LoVo (cell line): ENCODE measurements at regions not wholly inside any gene's neighbourhood (a gene's known extent, or its start where the extent isn't known, plus 50 kb on each side); places are given as distances from the start of the nearest gene placed in this dataset.
"Not testable (repeated sequence)": the region's sequence is repeated elsewhere in the genome, so short reads cannot be mapped to it uniquely, and the experiment has no call there.

Experiments
- DNase-seq: peaks from one replicate; pipeline ENCODE4 v3.0.0-alpha.2; 2016; ENCODE audit warnings: low spot score

DNA sequence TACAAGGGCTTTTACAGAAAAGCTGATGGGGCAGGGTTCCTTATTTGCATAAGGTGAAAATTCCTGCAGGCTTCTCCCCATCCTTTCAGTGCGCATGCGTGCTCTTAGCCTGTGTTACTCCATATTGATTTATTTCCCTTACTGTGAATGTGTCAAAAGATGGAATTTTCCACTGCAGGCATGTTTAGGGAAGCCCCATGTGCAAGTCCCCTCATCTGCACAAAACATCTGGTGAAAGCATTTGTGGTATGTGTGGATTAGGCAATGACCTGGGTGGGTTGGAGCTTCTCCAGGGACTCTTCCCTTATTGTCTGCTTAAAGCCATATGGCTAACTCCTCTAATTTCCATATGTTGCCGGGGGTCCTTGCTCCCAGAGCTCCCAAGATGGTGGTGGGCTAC is 912.7 kb upstream of the LRFN5 start:
- no peak for DNase-seq

DNA sequence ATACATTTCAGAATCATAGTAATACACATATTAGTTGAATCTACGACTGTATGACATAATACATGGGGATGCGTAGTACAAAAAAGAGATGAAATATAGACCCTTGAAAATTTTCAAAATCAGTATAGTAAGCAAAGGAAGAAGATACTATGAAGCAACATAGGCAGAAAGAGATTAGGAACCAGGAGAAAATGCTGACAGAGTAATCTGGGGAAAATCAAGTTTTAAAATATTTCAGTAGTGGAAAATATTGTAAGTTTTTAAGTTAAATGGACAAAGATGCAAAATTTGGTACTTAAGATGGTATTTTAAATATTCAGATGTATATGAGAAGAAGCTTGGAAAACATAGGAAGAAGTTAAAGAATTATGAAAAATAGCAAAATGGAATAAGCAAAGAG is 915.6 kb upstream of the LRFN5 start:
- DNase-seq, result no peak

DNA sequence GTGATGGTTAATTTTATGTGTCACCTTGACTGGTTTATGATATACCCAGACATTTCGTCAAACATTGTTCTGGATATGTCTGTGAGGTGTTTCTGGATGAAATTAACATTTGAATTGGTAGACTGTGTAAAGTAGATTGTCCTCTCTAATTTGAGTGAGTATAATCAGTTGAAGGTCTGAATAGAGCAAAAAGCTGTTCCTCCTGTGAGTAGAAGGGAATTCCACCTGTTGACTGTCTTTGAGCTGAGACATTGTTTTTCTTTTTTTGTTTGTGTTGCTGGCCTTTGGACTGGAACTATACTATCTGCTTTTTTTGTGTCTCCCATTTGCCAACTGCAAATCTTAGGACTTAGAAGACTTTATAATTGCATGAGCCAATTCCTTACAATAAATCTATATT is 920.9 kb upstream of the LRFN5 start:
- no peak for DNase-seq

DNA sequence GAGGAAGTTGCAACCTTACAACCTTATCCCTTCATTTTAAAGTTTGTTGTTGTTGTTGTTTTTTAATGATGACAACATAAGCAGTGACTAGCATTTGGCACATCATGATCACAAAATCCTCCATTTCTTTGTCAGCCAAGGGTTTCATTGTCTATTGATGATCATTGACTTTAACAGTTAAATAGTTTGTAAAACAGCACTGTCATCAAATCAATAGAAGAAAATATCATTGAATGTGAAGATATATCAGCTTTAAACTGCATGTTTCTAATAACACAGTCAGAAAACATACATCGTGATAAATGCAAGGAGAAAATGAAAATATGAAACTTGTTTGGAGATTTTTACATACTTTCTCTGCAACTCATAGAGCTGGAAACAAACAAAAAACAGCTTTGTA is 922.3 kb upstream of the LRFN5 start:
- no peak for DNase-seq

DNA sequence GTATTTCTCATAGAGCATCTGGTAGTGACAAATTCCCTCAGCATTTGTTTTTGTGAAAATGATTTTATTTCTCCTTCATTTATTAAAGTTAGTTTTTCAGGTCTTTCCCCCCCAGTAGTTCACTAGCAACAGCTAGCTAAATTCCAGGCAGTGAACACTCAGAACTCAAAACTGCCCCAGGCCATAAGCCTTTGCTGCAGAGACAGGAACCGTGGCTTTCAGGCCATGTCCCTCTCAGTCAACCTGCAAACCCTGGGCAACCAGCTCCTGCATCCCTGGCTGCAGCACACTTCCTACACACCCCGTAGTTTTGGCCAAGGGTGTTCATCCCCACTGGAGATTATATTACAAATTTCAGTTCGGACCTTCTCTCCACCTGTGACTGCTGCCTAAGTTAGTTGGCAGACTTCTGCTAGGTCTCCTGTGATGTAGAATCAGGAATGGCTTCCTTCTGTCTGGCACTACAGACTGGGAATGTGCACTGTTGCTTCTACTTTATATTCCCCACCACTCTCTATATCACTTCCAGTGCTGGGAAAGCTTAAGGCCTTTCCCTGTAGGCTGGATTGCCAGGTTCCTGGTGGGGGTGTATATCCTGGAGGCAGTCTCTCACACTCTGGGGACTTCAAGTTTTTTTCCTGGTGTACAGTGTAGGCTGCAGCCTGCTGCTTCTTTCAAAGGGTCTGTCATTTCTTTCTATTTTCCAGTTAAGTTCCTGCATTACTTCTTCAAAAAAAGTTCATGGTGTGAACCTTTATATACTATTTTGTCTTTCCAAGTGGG is 924.4 kb upstream of the LRFN5 start:
- no peak for DNase-seq

DNA sequence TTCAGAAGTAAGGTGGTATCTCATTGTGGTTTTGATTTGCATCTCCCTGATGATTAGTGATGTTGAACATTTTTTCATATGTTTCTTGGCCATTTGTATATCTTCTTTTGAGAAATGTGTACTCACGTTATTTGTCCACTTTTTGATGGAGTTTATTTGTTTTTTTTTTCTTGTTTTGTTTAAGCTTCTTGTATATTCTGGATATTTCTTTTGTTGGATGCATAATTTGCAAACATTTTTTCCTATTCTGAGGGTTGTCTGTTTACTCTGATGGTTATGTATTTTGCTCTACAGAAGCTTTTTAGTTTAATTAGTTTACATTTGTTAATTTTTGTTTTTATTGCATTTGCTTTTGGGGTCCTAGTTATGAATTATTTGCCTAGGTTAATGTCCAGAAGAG is 927.4 kb upstream of the LRFN5 start:
- DNase-seq, result no peak

DNA sequence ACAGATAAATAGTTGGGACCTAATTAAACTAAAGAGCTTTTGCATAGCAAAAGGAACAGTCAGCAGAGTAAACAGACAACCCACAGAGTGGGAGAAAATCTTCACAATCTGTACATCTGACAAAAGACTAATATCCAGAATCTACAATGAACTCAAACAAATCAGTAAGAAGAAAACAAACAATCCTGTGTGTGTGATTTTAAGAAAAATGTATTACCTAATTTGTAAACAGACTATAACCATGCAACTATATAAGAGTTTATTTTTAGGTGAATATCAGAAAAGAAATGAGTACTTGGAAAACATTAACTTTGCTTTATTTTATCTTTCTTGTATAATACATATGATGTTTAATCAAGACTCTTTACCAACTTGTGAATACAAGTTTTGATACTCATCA is 929.5 kb upstream of the LRFN5 start:
- DNase-seq, result not testable (repeated sequence)

DNA sequence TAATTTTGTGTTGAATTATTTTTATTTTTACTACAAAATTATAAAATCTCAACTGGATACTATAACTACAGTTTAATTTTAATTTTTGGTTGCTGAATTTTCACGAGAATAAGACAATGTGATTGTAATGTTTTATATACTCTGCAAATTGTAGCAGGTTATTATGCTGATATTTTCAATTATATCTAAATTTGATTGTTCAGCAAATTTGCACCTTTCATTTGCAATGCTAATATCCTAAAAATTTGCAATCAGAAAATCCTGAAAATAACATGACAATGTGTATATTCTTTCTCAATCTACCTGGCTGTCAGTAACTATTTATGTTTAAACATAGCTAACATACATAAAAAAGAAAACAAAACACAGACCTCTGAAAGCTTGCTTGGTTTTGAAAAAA is 932.2 kb upstream of the LRFN5 start:
- DNase-seq, result no peak

DNA sequence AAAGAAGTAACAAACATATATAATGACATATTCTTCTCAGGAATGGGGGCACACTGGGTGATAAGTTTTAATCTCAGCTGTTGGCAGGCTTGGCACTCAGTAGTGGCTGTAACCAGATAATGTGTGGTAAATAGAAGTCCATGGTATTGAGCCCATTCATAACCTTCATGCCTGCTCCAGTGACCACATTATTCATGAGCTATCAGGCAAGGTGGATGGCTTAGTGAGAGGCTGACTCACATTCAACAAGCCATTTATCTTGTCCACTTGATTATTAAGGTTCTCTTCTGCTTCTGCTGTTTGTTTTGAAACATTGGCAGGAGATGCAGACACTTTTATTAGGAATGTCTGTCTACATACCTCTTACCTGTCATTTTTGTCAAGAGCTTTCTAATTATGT is 950.4 kb upstream of the LRFN5 start:
- DNase-seq, result no peak

DNA sequence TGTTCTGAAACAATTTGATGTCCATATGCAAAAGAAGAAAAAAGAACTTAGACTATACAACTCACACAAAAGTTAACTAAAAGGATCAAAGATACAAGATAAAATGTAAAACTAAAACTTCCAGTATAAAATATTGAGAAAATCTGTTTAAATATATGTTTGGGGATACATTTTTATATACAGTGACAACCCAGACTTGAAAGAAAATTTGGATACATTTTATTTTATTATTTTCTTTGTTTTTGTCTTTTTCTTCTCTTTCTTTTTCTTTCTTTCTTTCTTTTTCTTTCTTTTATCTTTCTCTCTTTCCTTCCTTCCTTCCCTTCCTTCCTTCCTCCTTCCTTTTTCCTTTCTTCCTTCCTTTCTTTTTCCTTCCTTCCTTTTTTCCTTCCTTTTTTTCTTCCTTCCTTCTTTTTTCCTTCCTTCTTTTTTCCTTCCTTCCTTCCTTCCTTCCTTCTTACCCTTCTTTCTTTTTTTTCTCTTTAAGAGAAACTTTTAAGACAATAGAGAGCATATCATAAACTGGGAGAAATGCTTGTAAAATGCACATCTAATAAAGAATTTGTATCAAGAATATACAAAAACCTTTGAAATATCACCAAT is 954.5 kb upstream of the LRFN5 start:
- DNase-seq, result no peak

DNA sequence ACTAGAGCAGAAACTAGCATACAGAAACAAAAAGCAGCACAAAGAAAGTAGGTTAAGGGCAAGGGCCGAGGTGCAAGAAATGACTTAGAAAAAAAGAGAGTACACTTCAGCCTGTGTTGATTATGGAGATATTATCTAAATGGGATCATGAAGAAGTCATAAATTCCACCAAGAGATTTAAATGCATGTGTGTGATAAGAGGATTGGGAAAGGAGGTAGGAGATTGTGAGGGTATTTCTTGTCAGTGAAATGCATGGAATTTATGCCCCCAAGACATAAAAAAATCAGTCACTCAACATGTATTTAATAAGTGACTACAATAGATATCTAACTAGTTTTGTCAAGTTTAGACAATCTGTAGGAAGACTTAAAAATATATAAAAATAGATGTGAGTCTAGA is 976.2 kb upstream of the LRFN5 start:
- no peak for DNase-seq

DNA sequence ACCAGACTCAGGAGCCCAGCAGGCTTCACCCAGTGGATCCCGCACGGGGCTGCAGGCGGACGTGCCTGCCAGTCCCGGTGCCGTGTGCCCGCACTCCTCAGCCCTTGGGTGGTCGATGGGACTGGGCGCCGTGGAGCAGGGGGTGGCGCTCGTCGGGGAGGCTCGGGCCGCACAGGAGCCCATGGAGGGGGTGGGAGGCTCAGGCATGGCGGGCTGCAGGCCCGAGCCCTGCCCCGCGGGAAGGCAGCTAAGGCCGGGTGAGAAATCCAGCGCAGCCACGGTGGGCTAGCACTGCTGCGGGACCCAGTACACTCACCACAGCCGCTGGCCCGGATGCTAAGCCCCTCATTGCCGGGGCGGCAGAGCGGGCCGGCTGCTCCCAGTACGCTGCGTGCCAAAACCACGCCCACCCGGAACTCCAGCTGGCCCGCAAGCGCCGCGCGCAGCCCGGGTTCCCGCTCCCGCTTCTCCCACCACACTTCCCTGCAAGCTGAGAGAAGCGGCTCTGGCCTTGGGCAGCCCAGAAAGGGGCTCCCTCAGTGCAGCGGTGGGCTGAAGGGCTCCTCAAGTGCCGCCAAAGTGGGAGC is 977.0 kb upstream of the LRFN5 start:
- DNase-seq, result not testable (repeated sequence)

DNA sequence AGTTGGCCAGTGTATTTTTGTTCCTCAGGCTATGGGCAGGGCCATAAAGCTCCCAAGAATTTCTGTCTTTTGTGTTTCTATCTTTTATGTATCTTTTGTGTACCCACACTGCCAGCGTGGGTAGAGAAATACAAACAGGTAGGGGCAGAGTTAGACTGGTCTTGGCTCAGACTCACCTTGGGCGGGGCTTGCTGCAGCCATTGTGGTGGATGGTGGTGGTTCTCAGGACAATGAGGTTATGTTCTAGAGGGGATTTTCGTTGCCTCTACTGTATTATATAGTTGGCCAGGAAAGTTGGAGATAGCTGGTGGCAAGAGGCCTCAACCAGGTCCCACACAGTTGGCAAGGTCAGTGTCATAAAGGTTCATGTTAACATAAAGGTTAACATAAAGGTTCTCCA is 977.5 kb upstream of the LRFN5 start:
- no peak for DNase-seq

DNA sequence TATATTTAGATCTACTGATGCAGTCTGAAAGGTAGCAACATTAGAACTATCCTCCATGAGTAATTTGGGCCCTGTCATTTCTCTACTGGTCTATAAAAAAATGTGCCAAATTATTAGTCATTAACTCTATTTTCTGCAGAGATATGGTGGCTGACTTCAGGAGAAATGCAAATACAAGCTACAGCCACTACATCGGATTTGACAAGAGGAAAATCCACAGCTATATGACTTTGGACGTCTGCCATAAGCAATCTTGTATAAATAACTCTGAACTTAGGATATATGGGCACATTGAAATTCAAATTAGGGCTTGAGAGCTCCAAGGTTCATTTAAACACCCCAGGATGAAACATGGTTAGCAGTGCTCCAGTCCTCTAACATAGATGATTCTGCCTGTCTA is 983.0 kb upstream of the LRFN5 start:
- DNase-seq, result no peak

DNA sequence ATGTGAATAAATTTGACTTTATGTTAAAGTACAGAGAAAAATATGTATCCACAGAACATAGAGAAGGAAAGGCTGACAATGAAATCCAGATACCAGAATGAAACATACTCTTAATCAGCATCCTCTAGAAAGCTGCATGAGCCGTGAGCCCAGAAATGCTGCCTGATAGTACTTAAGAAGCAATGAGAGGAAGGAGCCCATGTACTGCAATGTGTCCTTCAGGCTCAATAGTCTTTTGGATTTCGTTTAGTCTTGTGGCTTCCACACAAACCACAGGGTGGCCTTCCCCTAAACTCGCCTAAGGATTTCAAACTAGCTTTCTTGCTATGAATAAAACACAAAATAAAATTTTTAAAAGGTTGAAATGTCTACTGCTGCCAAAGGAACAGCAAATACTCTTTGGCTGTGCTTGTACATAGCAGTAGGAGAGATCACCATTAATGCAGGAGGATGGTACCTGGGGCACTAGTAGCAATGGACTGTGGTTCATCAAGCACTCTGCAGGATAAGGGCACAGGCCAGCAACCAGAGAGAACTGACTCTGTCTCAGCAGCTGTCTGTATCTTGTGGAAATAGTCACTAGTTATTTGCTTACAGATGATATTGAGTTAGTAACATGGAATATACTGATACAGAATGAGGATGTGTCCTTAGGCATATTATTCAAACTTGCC is 988.3 kb upstream of the LRFN5 start:
- DNase-seq, result no peak

DNA sequence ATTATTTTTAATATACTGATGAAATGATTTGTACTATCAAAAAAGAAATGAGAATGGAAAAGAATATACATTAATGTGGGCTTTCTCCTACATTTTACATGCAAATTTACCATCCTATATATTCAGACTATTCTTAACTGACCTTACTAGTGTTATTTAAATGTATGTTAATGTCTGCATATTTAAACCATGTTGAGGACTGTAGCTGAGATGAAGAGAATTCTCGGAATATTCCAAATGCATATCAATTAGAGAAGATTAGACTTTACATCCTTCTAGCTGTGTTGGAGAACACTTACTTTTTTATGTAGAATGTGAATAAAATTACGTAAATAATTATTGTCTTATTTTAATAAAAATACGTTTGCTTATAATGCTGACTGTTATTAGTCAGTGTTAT is 990.1 kb upstream of the LRFN5 start:
- DNase-seq, result no peak

DNA sequence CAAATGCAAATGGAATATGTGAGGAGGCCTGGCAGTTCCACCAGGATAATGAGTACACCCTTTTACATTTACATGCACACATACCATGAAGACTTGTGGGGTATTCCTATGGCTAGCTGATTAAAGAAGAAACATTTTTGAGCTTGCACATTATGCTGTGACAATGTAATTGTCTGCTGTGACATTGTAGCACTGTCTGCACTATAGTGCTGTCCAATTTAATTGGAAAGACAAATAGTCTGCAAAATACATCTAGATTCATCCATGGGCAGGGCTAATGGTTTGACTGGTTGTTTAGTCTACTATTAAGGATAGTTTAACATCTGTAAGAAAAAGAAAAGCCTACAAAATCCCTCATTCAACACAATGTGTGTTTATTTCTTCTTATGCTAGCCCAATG is 1005.6 kb upstream of the LRFN5 start:
- DNase-seq, result no peak

DNA sequence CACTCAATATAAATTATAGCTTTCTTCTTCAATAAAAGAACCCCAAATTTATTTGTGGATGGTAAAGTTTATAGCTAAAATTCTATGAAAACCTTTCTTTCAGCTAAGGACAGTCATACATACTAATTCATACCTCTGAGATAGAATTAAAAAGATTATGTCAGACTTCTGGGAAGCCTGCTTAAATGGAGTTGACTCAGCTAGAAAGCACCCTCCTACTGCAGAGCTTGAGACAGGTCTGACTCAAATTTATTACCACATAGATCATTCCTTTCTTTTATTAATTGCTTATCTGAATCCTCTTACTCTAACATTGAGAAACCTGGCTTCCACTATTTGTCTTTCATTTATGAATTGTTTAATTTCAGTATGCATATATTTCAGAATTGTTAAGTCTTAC is 1007.0 kb upstream of the LRFN5 start:
- no peak for DNase-seq

DNA sequence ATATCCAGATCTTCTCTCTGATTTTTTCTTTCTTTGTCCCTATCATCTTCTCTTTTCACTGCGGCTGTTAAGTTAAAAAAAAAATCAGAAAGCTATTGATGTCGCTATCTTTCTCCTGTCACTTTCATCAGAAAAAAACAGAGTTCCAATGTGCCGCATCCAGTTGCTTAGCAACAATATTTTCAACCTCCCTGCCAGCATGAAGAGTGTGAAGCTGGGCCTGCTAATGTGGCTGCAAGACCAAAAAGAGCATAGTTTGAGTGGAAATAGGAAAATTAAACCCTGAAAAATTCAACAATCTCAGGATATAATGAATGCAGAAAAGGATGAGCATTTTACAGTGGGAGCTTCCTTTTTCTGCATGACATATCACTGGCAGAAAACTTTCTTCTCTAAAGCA is 1025.4 kb upstream of the LRFN5 start:
- DNase-seq, result no peak

DNA sequence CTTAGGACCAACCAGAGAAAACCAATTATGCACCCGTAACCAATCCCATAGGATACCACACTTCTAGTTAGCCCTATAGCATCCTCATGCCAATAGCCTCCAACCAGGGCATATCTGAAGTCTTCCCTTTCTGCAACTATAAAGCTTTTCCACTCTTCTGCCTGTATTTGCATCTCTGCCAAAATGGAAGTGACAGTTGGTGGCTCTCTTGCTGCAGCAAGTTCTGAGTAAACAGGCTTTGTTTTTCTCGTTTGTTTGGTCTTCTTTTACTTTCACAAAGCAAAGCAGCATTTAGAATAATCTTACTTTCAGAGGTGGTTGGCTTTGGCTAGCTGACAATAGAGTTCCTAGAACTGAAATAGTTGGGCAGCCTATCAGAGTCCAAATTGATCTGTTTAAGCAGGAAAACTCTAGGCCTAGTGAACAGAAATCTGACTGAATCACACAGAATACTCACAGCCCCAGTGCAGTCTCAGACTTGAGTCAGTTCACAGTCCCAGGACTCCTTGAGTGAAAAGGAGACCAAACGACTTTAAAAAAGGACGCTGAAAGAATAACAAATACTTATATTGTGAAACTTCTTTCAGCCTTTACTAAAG is 1029.7 kb upstream of the LRFN5 start:
- DNase-seq, result no peak

DNA sequence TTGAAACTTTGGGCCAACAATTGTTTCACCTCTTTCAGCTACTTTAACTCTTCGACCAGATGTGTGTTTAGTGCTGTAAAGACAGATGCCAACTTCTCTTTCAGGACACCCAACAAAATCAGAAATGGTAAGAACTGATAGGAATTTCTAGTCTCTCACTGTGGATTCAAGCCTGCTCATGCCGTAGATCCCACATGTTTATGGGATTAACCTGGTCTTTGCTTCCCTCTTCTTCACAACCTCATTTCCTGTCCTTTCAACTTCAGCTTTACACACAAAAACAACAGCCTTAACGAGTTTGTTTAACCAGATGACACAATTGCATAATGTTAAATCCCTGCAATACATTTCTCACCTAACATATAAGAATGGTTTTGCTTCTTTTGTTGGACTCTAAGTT is 1031.9 kb upstream of the LRFN5 start:
- no peak for DNase-seq

DNA sequence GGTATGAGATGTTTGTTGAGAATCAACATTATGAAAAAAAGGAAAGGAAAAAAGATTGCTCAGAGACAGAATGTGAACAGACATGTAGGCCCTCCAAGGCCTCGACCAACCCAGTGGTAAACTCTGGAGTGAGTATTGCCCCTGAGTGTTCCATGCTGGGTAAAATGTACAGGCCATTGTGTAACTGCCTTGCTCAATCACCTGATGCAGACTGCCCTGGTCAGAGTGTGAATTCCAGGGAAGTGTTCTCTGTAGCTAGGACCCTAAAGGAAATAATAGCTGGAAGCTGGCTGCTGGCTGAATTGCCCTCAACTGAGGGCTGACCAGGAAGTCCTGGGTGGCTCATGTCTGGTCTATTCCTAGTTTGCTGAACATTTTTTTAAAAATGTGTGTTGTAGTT is 1081.4 kb upstream of the LRFN5 start:
- DNase-seq, result no peak

DNA sequence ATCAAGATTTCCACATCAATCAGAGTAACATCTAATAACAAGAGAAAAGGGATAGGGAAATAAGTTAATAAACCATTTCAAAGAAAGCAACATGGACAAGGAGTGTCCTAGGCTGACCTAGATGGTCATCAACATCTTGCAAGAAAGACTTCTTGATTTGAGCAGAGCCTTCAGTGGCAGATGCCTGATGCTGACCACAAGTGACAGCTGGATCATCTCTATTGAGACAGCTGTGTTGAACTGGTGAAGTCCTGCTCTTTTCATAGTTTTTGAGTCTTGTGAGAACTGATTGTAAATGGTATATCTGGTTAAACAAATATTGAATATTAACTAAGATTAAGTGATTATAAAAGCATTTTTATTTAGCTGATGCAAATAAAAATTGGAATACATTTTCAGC is 1083.6 kb upstream of the LRFN5 start:
- no peak for DNase-seq
